ENCODE measurements at regions not wholly inside any gene's neighbourhood (a gene's known extent, or its start where the extent isn't known, plus 50 kb on each side); places are given as distances from the start of the nearest gene placed in this dataset.

DNA sequence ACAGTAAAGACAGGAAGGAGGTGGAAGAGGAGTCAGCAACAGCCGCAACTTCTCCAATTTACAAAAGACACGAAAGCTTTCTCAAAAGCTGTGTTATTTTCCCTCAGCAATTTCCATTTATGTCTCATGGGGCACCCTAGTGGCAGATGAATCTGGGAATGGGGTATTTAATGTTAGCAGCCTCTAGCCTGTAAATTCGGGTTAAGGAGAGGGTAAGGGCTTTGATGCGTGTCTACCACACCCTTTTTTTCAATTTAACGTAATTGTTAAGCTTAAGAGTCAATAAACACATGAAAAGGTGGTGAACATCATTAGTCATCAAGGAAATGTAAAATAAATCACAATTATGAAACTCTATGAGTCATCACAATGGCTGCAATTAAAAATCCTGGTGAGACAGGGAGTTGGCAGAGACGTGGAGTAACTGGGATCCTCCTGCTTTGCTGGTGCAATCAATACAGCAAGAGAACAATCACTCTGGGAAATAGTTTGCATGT is 986.4 kb downstream of the AACS start:
- in situ Hi-C loops (cut with MboI; ENCODE audit: low sequenced_read_pairs) = loop anchor here (25.0 kb wide), 2 partner anchors 561 to 811 kb away; no protein-coding TSS in a partner anchor

DNA sequence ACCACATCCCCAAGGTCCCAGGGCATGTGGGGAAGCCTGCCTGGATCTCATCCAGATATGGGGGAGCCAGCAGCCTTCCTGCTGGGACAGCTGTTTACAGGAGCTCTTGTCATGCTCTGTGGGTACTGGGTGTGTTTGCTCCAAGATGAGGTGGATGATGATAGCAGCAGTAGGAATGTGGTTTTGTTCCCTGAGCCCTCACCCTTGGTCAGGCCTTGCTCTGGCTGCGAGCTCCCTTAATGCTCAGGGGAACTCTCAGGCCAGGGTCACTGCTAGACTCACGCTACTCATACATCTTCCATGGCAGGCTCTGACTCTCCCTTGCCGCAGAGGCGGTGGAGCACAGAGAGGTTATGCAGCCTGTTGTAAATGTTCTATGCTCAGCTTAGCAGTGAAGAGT is 990.3 kb downstream of the AACS start:
- in situ Hi-C loops (cut with MboI; ENCODE audit: low sequenced_read_pairs) = loop anchor here (25.0 kb wide), 2 partner anchors 557 to 807 kb away; no protein-coding TSS in a partner anchor

DNA sequence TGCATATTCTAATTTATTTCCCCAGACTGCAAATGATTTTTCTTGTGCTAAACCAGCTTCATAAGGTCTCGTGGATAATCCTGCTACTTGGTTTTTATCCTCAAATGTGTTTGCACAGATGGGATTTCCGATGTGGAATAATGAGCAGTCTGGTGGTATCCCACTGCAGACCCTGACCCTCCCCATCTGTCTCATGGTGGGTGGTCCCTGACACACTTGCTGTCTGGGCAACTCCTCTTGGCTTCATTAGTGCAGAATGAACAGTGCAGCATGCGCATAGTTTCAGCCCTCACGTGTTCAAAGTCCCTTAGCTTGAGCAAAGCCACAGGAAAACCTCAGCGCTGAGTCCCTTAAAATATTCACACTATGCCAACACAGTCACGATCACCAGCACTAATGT is 996.5 kb downstream of the AACS start:
- in situ Hi-C loops (cut with MboI; ENCODE audit: low sequenced_read_pairs) = loop anchor here (25.0 kb wide), 2 partner anchors 551 to 801 kb away; no protein-coding TSS in a partner anchor

DNA sequence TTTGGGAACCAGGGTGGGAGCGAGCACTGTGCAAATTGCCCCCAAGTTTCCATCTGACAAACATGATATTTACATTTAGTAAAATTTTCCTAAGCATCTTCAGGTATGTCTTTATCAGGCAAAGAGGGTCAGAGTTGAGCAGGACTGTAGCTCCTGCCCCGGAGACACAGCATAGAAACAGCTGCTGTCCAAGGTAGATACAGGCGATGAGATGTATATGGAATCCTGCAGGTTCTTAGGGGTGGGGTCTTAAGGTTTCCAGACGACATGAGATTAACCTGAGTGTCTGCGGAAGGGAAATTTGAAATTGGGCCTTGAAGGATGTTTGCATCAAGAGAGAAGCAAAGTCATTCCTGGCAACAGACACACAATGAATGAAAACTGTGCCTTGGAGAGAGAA is 998.8 kb downstream of the AACS start:
- in situ Hi-C loops (cut with MboI; ENCODE audit: low sequenced_read_pairs) = loop anchor here (25.0 kb wide), 2 partner anchors 548 to 798 kb away; no protein-coding TSS in a partner anchor

DNA sequence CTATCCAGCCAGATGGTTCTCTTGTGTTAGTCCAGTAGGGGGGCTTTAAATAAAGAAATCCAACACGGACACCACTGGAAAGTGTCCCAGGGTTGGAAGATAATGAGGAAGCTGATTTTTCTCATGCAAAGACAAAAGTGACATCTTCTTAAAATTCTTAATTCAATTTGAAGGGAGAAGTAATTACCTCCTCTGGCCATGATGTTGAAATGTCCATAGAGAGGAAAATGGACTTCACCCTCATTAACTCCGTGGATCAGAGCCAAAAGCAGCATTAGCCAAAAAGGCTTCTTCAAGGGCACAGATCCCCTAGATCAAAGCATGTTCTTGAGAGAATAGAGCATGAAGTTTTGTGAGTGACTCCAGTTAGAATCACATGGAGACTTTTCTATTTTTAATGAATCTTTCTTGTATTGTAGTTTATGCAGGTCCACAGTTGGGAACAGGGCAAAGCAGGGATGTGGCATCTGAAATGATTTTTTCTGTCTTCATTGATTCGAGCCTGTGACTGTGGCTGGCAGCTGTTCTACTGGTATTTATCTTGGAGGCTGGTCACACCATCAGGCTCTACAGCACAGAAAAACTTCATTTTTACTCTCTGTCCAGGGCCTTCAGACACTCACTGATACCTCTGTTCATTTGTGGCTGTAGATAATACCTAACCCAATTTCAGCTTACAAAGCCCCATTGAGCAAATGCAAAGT is 1002.5 kb downstream of the AACS start:
- in situ Hi-C loops (cut with MboI; ENCODE audit: low sequenced_read_pairs) = loop anchor here (25.0 kb wide), 2 partner anchors 545 to 795 kb away; no protein-coding TSS in a partner anchor

DNA sequence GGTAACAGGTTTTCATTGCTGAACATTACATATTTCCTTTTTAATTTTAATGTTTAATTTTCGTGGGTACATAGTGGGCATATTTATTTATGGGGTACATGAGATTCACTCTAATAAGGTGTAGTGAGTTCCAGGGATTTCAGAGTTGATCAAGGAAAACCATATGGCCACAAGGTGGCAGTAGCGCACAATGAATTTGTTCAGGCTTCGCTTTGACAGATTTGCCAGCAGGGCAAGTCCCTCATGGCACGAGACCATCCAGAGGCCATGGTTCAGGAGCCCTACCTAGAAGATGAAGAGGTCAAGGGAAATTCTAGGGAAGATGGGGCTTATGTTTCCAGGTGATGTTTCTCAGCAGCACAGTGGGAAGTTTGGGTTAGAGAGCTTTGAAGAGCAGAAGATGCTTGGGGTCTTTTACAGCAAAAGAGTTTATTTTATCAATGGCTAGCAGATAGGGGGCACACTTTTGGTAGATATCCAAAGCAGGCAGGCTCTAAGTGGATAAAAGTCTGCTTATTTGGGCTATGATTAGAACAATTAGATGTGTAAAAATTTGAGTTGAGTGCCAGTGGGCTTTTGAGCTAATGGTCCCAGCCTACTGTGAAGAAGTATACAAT is 1004.4 kb downstream of the AACS start:
- in situ Hi-C loops (cut with MboI; ENCODE audit: low sequenced_read_pairs) = loop anchor here (25.0 kb wide), 2 partner anchors 543 to 793 kb away; no protein-coding TSS in a partner anchor

DNA sequence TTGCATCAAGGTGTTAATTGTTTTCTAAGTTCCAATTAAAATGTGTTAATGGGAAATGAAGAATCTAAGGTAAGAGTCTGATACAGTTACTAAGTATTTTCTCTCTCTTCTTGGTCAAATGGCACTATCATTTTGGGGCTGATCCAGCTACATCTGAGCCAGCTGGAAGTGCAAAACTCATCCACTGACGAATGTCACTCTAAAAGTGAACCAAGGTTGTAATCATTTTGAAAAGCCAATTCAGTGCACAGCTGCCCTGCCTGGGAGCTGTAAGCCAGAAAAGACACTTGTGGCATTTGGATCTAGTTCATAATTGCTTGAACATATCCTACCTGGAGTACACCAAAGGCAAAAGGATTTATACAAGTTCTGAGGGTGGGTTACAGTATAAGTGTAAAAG is 1011.3 kb downstream of the AACS start:
- in situ Hi-C loops (cut with MboI; ENCODE audit: low sequenced_read_pairs) = no loop called here

DNA sequence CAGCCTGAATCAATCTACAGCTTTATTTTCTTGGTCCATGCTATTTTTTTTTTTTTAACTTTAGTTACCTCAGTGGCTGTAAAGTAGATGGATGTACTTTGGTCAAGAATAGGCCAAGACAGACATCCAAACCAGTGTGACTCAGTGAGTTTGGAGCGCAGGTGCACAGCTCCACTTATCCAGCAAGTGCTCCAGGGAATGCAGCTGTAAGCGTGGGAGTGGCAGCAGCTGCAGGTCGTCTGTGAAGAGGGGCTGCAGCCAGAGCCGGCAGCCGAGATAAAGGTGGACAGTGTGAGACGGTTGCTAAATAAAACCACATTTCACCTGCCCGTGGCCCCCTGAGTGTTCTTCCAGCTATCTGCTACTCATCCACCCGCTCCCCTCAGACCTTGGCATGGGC is 1018.7 kb downstream of the AACS start:
- in situ Hi-C loops (cut with MboI; ENCODE audit: low sequenced_read_pairs) = no loop called here

DNA sequence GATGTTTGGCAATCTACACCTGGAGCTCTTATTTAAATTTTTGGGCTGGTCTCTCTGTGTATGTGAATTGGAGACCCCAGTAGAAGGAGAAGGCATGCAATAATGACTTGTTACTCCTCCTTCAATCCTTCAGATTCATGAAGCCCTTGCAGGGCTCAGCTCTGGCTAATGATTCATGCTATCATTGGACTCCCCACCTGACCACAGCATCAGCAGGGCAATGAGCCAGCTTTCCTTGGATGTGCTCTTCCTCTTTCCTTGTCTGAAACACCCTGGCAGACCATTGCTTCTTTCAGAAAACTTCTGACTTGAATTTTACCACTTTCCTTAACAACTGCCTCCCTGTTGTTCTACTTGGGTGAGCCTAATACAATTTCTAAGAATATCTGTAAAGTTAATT is 1019.2 kb downstream of the AACS start:
- in situ Hi-C loops (cut with MboI; ENCODE audit: low sequenced_read_pairs) = no loop called here

DNA sequence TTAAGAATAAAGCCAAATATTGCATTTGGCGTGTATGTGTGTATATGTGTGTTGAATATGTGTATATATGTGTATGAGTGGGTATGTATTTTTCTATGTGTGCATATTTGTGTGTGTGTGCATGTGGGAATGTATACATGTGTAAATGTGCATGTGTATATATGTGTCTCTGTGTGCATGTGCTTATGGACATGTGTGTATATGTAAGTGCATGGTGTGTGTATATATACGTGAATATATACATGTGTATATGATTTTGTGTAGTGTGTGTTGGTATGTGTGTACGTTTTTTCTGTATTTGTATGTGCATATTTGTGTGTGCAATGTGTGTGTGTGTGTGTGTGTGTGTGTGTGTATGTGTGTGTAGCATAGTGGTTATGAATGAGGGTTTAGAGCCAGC is 1021.0 kb downstream of the AACS start:
- in situ Hi-C loops (cut with MboI; ENCODE audit: low sequenced_read_pairs) = no loop called here

DNA sequence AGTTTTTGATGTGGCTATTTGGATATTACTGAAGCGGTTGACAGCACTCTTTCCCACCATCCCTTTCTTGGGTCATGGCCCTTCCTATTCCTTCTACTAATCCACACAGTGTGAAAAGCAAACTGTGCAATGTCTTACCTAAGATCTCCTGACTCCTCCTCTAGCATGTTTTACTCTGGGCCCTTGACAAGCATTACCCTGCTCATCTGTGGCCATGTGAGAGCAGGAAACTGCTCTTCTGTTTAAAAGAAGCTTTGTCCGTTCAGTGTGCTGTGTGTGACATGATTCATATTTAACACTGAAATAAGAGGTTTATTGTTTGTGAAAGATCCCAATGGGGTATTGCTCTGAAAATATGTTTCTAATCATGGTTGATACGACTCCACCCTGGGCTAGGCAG is 1022.5 kb downstream of the AACS start:
- in situ Hi-C loops (cut with MboI; ENCODE audit: low sequenced_read_pairs) = no loop called here

DNA sequence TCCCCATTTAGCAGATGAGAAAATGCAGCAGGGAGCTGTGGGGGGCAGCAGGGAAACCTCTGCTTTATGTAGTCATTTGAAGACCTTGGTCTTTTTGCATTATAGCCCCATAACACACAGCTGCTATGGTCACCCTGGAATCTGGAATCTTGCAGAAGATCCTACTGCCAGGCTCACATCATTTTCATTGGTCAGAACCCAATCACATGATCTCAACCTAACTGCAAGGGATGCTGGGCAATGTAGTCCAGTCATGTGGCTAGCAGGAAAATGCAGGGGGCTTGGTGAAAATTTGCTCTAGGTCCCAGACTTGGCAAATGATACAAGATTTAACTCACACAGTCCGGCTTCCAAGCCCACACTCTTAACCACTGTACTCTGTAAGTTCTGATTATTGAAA is 1028.7 kb downstream of the AACS start:
- in situ Hi-C loops (cut with MboI; ENCODE audit: low sequenced_read_pairs) = no loop called here

DNA sequence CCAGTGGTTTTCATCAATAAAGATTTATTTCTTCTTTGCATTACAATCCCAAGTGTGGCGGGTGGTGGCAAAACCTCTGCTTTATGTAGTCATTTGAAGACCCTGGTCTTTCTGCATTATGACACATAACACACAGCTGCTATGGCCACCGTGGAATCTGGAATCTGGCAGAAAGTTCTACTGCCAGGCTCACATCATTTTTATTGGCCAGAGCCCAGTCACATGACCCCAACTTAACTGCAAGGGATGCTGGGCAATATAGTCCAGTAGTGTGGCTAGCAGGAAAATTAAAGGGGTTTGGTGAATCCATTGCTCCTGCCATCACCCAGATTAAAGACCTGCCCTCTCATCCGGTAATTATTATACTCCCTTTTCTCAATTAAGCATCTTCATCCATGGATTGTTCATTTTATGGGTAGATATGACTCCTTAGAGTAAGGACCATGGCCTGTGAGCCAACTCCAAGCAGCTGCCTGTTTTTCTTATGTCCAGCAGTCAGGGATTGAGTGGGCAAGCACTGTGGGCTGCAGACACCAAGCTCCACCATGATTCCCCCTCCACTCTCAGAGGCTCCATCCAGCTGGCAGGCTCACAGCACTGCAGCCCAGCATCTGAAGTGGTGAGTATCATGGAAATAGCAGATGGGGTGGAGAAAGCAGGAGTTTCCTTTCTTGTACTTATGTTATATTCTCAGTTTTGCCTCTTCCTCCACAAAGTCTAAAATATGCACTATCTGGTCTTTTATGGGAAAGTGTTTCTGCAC is 1030.7 kb downstream of the AACS start:
- in situ Hi-C loops (cut with MboI; ENCODE audit: low sequenced_read_pairs) = no loop called here

DNA sequence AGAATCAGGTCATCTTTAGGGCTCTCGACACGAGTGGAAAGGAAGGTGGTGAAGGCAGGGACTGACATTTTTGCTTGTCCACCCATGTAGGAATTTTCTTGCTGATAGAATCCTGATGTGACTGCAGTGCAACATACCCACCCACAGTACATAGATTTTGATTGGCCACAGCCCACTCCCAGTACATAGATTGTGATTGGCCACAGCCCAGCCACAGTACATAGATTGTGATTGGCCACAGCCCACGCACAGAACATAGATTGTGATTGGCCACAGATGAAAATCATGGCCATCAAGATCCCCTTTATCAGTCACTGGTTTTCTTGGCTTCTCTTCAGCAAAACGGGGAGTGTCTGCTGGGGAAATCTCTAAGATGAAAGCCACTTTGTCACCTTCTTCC is 1041.5 kb downstream of the AACS start:
- in situ Hi-C loops (cut with MboI; ENCODE audit: low sequenced_read_pairs) = no loop called here

DNA sequence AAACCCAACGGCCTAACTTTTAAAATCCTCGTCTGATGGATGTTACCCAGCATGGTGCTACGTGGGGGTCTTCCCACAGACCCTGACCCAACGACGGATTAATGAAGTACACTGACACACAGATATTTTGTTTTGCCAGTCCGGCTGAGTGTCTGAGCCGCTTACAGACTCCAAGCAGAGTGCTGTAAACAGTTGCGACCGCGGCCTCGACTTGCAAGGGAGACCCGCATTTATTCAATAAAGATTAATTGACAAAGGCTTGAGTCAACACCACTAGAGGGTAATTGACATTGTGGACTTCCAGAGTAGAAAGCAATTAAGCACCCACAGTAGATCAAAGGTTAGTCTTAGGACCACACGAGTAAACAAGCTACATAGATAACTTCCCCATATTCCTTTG is 1042.4 kb downstream of the AACS start:
- in situ Hi-C loops (cut with MboI; ENCODE audit: low sequenced_read_pairs) = no loop called here

DNA sequence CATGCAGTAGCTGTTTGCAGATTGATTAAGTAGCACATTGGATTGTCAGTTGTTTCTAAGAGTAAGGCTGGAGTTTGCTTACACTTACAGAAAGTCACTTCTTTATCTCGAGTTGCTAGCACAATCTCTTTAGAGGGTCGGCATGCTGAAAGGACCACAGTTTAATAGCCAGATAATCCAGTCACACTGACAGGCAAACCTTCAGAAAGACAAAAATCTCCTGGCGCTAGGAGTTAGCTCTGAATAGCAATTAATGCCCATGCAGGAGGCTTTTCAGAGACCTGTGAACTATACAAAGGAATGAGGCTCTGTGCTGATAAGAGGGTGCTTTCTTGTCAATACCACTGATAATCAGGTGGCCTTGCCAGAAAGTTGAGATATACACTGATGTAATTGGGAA is 1043.0 kb downstream of the AACS start:
- in situ Hi-C loops (cut with MboI; ENCODE audit: low sequenced_read_pairs) = no loop called here

DNA sequence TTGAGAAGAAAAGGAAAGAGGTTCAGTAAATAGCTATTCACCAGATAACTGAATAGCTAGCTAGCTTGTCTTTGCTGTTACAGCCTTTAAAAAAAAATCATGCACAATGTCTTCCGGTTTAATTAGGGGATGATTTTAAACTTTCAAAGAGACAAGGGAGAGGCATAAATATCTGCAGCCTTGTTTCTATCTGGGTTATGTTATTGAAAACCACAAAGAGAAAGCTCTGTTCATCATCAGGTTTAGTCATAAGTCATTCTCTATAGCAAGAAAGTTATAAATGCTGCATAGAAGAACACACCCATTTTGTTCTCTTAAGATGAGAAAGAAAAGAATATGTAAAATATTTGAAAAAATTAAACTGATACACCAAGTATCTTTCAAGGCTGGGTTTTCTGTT is 1046.9 kb downstream of the AACS start:
- in situ Hi-C loops (cut with MboI; ENCODE audit: low sequenced_read_pairs) = no loop called here

DNA sequence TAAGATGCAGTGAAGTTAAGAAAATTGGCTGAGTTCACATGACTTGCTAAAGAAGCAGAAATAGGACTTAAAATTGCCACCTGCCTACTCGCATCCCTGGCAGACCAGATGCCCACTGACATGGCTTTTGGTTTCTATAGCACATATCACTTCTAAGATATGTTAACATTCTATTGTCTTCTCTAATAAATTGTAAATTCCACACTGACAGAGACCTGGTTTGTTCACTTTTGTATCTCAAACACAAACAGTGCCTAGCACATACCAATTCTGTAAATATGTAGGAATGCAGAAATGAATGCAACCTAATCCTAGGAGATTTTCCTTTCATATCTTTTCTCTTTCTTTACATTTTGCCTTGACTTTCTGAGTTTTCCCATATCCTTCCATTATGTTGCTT is 1047.6 kb downstream of the AACS start:
- in situ Hi-C loops (cut with MboI; ENCODE audit: low sequenced_read_pairs) = no loop called here

DNA sequence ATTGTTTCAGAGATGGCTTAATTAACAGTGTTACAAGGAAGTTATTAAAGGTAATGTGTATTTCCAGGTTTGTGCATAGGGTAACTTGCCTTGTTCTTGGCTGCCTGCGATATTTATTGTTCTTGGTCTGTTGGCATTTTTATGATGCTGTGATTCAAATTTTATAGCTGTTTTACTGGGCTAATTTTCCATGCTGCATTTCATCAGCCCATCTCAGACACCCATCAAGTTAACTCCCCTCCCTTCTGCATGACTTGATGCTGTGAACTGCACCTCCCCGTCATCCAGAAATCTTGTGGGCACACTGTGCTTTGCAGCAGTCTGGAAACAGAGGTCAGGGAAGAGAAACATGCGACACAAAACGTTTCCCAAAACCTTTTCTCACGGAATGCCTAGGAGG is 1049.2 kb downstream of the AACS start:
- in situ Hi-C loops (cut with MboI; ENCODE audit: low sequenced_read_pairs) = no loop called here

DNA sequence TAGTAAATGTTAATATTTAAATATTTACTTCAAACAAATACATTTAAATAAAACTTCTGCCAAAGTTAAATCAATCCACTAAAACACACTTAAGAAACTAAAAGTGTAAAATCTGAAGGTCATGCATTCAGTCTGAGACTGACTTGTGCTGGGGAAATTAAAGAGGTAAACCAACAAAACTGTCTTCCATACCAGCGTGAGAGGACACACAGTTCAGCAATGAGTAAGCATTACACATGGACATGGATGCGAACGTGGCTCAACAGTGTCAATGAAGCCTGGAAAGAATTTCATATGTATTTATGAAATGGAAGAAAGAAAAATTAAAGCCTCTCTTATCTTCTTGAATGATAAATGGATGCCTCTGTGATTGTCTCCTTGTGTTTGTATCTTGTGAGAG is 1052.3 kb downstream of the AACS start:
- in situ Hi-C loops (cut with MboI; ENCODE audit: low sequenced_read_pairs) = no loop called here

DNA sequence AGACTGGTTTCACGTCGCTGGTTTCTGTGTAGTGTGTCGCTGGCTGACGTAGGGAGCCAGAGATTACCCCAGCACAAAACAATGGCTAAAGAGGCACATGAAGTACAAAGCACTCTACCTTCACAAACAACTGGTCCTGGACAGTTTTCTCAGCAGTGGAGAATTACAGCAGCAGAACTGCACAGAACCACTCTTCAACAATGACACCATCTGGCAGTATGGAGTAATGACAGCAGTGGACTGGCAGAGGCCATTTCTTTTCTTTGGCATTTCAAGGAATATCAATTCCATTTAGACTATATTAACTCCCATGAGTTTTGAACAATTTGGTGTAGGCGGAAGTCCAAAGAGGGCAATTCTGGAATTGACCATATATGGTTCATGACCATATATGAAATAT is 1074.1 kb downstream of the AACS start:
- in situ Hi-C loops (cut with MboI; ENCODE audit: low sequenced_read_pairs) = no loop called here

DNA sequence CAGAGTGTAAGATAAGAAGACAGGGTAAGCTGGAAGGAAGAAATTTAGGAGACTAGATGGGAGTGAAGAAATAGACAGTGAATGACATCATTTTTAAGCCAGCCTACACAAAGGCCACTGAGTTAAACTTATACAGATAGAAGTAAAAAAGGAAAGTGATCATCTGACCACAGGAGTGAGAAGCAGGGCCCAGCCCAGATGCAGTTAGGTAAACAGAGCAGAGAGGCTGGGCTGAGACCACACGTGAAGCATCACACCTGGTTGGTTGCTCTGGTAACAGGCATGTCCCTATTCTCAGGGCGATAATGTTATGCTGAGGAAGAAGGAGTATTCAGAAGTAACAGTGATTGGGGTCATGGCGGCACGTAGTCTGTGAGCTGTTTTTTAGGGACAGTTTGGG is 1079.4 kb downstream of the AACS start:
- in situ Hi-C loops (cut with MboI; ENCODE audit: low sequenced_read_pairs) = no loop called here

All from HL-60/S4 (cell line).